Body of pancreas (tissue), 4 donors: ENCODE measurements at regions not wholly inside any gene's neighbourhood (a gene's known extent, or its start where the extent isn't known, plus 50 kb on each side); places are given as distances from the start of the nearest gene placed in this dataset.
"Not testable (repeated sequence)": the region's sequence is repeated elsewhere in the genome, so short reads cannot be mapped to it uniquely, and the experiment has no call there.

Source experiments
- ATAC-seq: fragments of 150-250 bp; one replicate; pipeline ENCODE4 v1.9.1; 2016
- DNase-seq, 4 donors: peaks; one replicate each; pipeline ENCODE4 v3.0.0-alpha.2; 2019
- H3K27ac ChIP-seq, 4 donors: fragments of 200-600 bp; sonication (generic); 1 replicate in 3 of 4; 2 replicates in 1 of 4; pipeline versions ENCODE4 v1.5.1 to v1.6.1; 2016 to 2019; ENCODE audit warnings: mild to moderate bottlenecking in 1 of 4, mixed read lengths in 1 of 4, moderate library complexity in 1 of 4
- H3K27me3 ChIP-seq, 2 donors: fragments of 200-600 bp; sonication (generic); one replicate each; pipeline ENCODE4 v1.6.0; 2016; ENCODE audit warnings: mild to moderate bottlenecking in 1 of 2
- H3K36me3 ChIP-seq, 2 donors: fragments of 200-600 bp; sonication (generic); replicated peaks in 1 of 2; 2 replicates each; pipeline ENCODE4 v1.5.1; 2016; ENCODE audit warnings: low read depth in 2 of 2; ENCODE audit not compliant: insufficient read depth in 1 of 2
- H3K4me1 ChIP-seq: fragments of 200-600 bp; sonication (generic); one replicate; pipeline ENCODE4 v1.6.0; 2016
- H3K4me3 ChIP-seq, 2 donors: fragments of 200-600 bp; sonication (generic); 1 replicate in 1 of 2; 2 replicates in 1 of 2; pipeline ENCODE4 v1.5.1; 2016 to 2019
- H3K9me3 ChIP-seq, 3 donors: fragments of 200-600 bp; sonication (generic); 1 replicate in 2 of 3; 2 replicates in 1 of 3; pipeline ENCODE4 v1.5.1; 2016
- POLR2A ChIP-seq, 3 donors: fragments of 450-650 bp; IDR thresholded peaks; one replicate each; pipeline ENCODE4 v1.6.1; 2016; ENCODE audit warnings: antibody characterized with exemption in 3 of 3, mild to moderate bottlenecking in 2 of 3
- WGBS, 2 donors: methylation state at CpG; one replicate each; pipeline ENCODE4 v1.1.5; 2017; 5-methylcytosine and 5-hydroxymethylcytosine counted together
- intact Hi-C: fragments of 100-400 bp; cut with DNase I; formaldehyde crosslinking; loops from one replicate; pipeline ENCODE4 v1.15.1; 2023
- TF ChIP-seq, protein P1 (sequence below), 7 experiments: fragments of 450-650 bp in 4 of 7; fragments of 200-600 bp in 3 of 7; sonication (generic) in 3 of 7; IDR thresholded peaks; one replicate each; pipeline ENCODE4 v1.5.1; 2016 to 2019; ENCODE audit warnings: antibody characterized with exemption in 7 of 7

DNA sequence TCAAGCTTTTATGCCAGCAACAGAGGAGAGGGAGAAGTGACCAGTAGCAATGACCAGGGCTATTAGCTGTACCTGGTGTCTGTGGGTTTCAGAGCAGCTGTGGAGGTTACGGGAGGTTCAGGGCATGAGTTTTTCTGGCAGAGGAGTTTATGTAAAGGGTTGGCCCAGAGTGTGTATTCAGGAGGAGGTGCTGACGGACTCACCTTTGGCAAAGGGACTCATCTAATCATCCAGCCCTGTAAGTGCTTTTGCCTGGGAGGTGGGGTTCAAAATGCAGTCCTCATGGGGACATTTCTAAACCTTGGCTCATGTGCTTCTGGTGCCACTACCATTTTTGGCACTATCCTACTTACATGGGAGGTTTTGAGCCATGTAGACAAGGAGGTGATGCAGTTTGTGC is 95.3 kb downstream of the DAD1 start:
- 87 to 93% methylated on average over 2 of the region's 2 CpGs for WGBS, 2 donors
- H3K4me3 ChIP-seq: no peak overlapping the region
- TF ChIP-seq, protein P1, sequence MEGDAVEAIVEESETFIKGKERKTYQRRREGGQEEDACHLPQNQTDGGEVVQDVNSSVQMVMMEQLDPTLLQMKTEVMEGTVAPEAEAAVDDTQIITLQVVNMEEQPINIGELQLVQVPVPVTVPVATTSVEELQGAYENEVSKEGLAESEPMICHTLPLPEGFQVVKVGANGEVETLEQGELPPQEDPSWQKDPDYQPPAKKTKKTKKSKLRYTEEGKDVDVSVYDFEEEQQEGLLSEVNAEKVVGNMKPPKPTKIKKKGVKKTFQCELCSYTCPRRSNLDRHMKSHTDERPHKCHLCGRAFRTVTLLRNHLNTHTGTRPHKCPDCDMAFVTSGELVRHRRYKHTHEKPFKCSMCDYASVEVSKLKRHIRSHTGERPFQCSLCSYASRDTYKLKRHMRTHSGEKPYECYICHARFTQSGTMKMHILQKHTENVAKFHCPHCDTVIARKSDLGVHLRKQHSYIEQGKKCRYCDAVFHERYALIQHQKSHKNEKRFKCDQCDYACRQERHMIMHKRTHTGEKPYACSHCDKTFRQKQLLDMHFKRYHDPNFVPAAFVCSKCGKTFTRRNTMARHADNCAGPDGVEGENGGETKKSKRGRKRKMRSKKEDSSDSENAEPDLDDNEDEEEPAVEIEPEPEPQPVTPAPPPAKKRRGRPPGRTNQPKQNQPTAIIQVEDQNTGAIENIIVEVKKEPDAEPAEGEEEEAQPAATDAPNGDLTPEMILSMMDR (IDR thresholded peaks at IDR 0.05): no peak
- TF ChIP-seq POLR2A (IDR thresholded peaks at IDR 0.05): no peak
- no peaks in the 10 kb centered on the region for H3K9me3 ChIP-seq
- no peak for ATAC-seq
- H3K27me3 ChIP-seq: no peaks in the 10 kb centered on the region
- no peaks in the 10 kb centered on the region for H3K4me1 ChIP-seq
- intact Hi-C loops: no loop called here
- no peak overlapping the region for H3K27ac ChIP-seq
- no peak for DNase-seq
- no peaks in the 10 kb centered on the region for H3K36me3 ChIP-seq

DNA sequence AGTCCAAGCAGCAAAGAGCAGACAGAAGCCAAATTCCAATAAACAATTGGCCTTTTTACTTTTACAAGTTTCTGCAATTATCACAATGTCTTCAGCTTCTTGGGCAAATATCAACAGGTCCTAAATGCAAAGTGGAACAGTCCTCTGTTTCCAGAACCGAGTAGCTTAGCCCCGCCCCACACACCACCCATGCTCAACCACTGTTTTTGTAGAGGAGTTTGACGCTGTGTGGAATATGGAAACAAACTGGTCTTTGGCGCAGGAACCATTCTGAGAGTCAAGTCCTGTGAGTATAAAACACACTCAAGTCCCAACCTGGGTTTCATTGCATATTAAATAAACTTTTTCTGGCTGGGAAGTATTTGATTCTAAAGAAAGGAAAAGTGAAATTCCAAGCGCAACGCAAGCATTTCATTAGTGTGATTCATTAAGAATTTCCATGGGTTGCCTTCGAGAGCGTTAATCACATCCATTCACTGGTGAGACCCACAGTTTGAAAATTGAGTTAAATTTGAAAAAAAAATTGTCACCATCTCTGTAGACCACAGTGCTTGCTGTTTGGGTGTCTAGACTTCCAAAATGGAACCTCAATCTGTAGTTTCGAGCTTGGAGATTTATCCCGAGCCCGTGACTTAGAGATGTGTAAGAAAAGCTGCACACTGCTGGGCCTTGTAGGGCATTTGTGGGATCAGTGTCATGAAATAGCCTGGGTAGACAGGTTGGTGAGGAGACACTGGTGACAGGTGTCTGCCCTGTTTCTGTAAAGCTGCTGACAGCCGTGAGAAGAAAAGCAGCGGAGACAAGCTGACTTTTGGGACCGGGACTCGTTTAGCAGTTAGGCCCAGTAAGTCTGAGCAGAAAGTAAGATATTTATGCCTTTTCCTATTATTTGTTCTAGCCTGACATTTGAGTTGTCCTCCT is 96.1 kb downstream of the DAD1 start:
- 82 to 83% methylated on average over 15 of the region's 15 CpGs for WGBS, 2 donors
- no peaks in the 10 kb centered on the region for H3K9me3 ChIP-seq
- no peak for DNase-seq
- TF ChIP-seq POLR2A (IDR thresholded peaks at IDR 0.05): no peak
- TF ChIP-seq, protein P1 (IDR thresholded peaks at IDR 0.05): no peak
- no peaks in the 10 kb centered on the region for H3K27me3 ChIP-seq
- no peaks in the 10 kb centered on the region for H3K4me1 ChIP-seq
- intact Hi-C loops: no loop called here
- no peaks in the 10 kb centered on the region for H3K36me3 ChIP-seq
- no peak overlapping the region for H3K4me3 ChIP-seq
- no peak for ATAC-seq
- no peak overlapping the region for H3K27ac ChIP-seq

DNA sequence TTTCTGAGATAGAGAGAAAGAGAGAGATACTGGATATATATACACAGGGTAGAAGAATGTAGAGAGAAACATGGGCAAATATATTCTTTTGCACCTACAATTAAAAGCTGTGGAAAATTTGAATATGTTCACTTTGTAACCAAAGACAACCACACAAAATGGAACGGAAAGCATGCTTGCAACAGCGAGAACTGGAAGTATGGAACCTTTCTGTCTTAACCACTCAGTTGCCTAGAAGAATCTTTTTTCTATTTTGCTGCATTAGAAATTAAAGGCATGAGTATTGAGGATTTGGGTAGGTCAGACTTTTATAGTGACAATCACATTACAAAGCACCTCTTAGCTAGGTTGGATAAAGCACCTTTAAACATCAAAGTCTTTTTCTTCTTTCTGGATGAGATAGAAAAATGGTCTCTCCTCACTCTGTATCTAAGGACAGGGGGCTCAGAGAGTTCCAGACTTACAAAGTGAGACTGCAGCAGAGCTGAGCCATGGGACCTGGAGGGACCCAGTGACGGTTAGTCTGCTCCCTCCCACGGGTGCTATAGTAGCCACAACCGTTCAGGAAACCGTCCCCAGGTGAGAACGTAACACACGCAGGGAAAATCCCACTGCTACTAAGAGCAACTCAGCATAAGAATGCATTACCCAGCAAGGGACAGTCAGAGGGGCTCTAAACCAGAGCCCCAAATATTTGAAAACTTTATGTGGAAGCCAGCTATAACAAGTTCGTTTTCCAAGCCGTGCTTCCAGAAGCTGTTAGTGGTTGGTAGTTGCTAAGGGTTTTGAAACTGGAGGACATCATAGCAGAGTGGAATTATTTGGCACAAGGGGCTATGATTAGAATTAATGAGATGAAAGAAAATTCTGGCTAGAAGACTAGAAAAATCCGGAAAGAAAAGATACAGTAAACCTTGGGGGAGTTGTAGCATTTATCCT is 97.1 kb downstream of the DAD1 start:
- intact Hi-C loops: no loop called here
- no peaks in the 10 kb centered on the region for H3K27me3 ChIP-seq
- 58 to 66% methylated on average over 11 of the region's 11 CpGs for WGBS, 2 donors
- no peaks in the 10 kb centered on the region for H3K36me3 ChIP-seq
- no peak overlapping the region for H3K4me3 ChIP-seq
- H3K9me3 ChIP-seq: no peaks in the 10 kb centered on the region
- DNase-seq (no peak), ATAC-seq (no peak)
- no peaks in the 10 kb centered on the region for H3K4me1 ChIP-seq
- H3K27ac ChIP-seq: no peak overlapping the region
- TF ChIP-seq POLR2A (IDR thresholded peaks at IDR 0.05): no peak
- TF ChIP-seq, protein P1 (IDR thresholded peaks at IDR 0.05): no peak

DNA sequence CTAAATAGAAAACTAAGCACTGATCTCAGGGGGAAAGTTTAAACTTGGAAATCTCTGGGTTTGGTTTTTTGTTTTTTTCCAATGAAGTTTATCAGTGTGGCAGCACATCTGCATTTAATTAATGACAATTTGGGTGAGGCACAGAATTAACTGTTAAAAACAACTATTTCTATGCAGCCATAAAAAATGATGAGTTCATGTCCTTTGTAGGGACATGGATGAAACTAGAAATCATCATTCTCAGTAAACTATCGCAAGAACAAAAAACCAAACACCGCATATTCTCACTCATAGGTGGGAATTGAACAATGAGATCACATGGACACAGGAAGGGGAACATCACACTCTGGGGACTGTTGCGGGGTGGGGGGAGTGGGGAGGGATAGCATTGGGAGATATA is 98.0 kb downstream of the DAD1 start:
- H3K4me3 ChIP-seq, DNase-seq, H3K27me3 ChIP-seq, H3K9me3 ChIP-seq, intact Hi-C loops, H3K36me3 ChIP-seq, H3K27ac ChIP-seq, ATAC-seq, H3K4me1 ChIP-seq: not testable (repeated sequence)
- WGBS, 2 donors: 78 to 84% methylated on average over 2 to 3 of the region's 3 CpGs
